HG03175 (cell line): ENCODE measurements at regions not wholly inside any gene's neighbourhood (a gene's known extent, or its start where the extent isn't known, plus 50 kb on each side); places are given as distances from the start of the nearest gene placed in this dataset.

Experiments
- ATAC-seq: cut with Tn5 transposase; IDR thresholded peaks from one replicate; pipeline ENCODE4 v1.9.1; 2021; ENCODE audit warnings: mild to moderate bottlenecking, moderate library complexity; ENCODE audit not compliant: unreplicated experiment

DNA sequence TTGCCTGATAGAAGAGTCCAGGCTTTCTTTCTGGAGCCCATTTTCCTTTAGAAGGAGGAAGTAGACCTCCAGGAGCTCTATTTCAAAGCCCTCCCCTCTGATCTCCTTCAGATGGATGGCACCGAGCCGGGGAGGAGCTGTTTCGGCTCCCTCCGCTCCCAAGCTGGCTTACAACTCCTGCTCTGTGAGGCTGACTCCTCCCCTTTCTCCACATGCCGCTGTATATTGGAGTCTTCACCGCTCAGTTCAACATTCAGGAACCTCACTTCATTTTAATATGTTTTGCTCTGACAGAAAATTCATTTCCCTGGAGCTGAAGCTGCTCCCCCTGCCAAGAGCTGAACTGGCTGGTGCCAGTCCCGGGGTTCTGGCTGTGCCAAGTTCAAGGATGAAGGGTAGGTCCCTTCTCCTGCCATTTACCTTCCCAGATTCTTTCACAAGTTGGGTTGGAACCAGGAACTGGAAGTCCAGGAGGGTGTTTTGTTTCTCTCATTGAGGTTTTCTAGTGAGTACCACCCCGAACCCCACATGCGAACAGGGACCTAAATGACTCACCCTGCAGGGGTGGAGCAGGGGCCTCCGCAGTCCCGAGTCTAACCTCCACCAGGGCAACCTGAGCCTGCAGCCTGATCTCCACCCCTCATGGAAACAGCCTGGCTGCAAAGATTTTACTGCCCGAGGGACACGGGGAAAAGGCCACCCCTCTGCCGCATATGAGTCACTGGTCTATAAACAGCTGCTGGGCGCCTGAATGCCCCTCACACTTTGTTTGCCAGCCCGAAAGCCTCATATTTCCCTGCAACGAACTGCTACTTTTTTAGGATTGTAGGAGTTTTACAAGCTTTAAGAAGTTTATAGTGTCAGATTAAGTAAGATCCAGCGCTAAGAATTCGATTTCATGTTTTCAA, 68.6 kb upstream of the FOXA2 start:
- no peak for ATAC-seq

DNA sequence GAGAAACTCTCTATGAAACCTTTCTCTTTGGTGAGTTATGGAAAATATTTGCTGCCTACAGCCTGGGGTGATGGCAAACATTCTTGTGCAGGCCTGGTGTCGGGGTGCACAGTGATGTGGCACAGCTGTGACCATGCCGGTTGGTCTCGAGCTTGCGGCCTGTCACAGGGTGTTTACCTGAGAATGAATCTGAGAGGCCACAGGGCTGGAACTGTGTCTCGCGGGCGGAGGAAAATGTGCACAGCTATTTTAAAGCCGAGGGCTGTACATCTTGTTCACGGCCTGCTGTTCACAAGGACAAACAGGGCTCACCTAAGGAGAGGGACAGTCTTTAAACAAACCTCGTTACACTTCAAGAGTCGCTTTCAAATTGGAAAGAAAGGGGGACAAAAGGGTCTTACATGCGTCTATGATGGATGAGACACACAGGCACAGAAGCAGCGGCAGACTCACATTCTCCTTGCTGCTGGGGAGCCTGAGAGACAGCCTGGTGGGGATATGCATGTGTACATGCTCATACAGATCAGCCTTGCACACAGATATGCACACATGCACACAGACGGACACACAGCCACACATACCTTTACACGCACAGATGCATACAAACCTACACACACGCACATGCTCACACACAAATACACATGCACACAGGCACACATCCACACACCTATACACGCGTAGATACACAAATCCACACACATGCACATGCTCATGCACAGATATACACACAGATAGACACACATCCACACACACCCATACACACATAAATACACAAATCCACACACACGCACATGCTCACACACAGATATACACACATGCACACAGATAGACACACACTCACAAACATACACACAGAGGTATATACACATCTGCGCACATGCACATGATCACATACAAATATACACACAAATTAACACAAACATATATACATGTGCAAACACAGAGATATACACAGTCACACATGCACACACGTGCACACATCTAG, 69.6 kb upstream of the FOXA2 start:
- no peak for ATAC-seq

DNA sequence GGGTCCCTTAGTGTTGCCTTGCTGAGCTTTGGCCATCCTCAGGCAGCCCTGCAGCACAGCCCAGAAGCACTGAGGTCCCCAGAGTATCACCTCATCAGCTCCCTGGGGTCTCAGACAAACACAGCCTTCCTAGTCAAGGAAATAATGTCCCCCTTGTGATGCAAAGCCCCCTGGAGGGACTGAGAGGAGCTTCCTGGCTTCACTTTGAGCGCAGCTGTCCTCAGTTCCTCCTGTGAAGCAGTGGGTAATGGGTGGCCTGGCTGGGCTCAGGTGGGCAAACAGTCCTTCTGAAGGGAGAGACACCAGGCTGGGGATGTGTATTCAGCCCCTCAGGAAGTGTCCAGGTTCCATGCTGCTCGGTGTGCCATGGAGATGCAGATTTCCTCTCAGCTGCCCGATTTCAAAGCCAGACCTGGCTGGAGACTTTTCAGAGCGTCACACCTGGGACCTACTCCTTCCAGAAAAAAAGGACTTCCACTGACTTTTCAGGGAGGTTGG, 79.2 kb upstream of the FOXA2 start:
- ATAC-seq: no peak

DNA sequence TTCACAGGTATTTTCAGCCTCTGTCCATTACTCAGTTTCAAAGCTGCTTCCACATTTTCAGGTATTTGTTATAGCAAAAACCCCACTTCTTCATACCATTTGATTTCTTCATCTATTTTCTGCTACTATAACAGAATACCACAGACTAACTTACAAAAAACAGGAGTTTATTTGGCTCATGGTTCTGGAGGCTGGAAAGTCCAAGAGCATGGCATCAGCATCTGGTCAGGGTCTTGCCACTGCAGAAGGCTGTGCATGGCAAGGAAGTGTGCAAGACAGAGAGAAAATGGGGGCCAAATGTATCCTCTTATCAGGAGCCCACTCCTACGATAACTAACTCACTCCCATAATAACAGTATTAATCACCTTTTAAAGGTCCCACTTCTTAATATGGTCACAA, 82.8 kb upstream of the FOXA2 start:
- ATAC-seq: no peak

DNA sequence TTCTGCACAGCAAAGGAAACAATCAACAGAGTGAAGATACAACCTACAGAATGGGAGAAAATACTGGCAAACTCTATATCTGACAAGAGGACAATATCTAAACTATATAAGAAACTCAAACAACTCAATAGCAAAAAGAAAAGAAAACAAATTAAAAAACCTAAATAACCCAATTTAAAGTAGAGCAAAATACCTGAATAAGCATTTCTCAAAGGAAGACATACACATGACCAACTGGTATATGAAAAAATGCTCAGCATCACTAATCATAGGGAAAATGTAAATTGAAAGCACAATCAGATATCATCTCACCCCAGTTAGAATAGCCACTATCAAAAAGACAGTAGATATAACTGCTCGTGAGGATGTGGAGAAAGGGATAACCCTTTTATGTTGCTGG, 87.8 kb upstream of the FOXA2 start:
- ATAC-seq: no peak

DNA sequence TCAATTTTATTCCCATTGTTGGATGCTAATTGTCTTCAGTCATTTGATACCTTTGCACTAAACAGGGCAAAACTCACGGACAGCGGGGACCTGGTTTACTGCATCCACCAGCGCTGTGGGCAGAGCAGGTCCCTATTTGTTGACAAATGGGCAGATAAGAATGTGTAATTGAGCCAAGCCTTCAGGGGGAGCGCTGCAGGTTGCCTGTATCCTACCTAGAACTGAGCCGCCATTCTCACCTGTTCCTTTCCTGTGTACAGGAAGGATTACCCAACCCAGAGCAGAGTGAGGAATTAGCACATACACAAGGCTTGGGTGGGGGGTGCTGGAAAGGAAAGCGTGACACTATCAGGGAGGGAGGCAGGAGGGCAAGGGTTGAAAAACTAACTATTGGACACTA, 89.1 kb upstream of the FOXA2 start:
- no peak for ATAC-seq

DNA sequence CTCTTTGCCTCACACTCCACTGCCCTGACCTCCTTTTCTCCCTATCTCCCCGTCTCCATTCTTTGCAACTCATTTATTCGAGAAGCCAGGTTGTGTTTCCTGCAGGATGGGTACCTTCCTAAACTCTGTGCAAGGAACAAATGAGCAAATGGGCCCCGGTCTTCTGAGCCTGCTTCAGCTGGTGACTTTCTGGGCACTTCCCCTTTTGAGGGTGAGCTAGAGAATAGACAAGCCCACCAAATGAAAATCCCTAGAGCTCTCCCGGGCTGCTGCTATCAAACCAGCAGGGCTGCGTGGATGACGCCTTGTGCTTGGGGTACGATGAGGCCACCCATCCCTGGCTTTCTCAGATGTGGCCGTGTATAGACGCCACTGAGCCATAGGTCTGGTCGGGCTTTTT, 91.0 kb upstream of the FOXA2 start:
- ATAC-seq: no peak

DNA sequence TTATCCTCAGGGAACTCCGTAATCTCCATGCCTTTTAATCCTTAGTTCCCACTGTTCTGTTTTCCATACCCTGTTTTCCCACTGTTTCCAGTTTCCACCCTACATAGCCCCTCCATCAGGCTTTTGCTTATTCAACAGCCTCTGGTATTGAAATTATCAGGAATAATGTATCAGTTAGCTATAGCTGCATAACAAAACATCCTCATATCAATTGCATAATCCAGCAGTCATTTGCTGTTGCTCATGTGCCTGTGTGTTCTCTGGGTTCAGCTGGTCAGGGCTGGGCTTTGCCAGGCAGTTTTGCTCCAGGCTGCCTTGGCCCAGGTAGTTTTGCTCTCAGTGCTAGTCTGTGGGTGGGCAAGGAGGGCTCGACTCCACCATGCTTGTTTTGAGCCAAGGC, 94.3 kb upstream of the FOXA2 start:
- ATAC-seq: no peak

DNA sequence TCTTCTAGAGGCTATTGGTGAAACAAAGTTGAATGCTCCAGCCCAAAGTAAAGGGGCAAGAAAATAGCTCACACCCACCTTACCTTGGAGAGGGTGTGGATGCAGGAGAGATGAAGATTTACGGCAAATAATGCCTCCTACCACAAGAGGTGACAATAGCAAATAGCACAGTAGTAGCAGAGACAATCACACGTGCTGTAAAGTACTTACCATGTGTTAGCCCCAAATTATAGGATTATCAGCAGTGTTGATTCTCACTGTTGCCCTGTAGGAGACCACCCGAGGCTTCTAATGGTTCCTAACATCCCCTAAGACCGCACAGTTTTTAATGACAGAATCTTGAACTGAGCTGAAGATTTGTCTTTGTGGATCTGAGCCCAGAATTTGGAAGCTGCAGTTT, 94.8 kb upstream of the FOXA2 start:
- no peak for ATAC-seq

DNA sequence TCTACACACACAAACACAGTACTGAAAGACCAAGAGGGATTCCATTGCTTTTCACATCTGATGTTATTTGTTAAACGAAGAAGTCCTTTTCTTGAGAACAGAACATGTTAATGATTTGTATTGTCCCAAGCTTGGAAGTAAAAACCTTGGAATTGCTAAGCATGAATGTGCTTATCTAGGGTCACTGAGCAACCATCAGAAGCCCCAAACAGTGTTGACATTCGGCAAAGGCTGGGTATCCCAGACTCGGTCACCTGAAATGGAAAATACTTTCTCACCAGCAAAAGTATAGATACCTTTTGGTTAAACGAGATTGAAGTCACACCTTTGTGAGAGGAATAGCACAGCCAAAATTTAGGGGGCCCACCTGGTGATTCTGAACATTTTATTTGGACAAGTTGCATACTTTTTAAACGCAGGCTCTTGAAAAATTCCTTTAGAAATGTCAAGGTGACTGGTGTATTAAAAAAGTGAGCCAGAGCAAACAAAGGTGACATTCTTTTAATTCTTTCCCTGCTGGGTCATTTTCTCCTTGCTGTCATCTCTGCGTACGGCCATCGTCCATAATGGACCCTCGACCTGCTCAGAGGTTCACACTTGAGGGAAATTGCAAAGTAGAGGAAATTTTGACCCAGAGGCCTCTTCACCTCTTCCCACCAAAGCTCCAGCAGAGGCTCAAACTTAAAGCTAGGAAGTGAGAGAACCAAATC, 95.8 kb upstream of the FOXA2 start:
- no peak for ATAC-seq

DNA sequence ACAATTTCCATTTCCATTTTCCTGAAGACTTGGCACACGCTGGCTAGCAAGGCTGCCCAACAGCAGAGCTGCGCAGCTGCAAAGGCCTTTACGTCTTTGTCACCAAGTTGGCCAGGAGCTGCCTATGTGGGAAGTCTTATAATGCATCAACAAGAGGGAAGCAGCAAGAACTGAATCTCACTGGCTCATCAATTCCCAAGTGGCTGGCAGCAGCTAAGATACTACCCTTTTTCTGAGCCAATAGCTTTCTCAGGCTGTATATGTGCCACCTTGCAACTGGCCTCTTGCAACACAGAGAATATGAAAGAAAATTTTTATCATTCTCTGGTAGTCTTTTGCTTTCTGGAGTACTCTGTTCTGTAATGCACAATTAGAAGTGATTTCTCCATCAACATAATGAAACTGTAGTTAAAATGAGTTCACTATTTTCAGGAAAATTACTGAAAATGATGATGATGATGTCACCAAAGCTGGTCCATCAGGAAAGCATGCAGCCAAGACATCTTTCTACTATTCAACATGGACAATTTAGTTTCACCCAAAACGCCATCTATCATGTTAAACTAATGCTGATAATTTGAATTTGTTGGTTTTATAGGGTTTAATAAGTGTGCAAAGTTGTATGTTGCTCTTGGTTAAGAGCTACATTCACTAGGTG, 97.3 kb upstream of the FOXA2 start:
- ATAC-seq: no peak

DNA sequence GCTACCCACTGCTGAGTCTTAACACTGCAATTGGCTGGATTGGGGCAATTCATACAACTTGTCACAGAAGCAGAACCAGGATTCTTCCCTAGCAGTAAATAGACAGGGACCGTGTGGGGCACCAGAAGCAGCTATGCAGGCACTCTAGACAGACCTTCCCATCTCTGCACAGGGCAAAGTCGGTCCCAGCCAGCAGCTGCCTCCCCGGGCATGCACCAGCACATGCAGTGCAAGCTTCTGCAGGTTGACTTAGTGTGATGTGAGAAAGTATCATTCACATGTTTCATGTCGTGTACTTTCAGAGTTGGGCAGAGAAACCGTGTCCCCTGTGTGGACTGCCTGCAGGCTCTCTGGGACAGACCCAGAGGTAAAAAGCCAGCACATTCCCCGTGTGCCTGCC, 98.0 kb upstream of the FOXA2 start:
- ATAC-seq: no peak

DNA sequence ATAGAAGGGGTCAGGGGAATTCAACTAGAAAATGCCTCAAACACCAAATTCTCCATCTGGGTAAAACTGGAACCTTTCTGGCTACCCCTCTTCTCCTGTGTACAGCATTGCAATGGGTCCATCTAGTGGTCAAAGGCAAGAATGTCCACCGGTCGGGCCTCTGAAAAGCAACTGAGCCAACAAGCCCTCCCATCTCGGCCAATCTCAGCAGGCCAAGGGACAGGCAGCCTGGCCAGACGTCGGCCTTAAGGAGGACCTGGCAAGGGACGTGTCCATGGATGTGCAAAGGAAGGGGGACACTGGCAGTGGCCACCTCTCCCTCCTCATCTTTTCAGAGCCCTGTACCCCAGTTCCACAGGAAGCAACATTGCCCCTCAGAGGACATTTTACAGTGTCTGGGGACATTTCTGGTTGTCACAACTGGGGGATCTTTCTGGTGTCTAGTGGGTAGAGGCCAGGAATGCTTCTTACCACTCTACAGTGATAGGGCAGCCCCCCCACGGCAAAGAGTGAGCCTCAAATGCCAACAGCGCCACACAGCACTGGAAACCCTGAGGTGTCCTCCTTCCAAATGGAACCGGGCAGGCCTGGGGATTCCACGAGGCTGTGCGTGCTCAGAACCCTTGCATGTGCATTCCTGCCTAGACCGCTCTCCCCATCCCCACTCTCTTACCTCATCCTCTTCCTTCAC, 99.8 kb upstream of the FOXA2 start:
- ATAC-seq: peak; percentile 82

DNA sequence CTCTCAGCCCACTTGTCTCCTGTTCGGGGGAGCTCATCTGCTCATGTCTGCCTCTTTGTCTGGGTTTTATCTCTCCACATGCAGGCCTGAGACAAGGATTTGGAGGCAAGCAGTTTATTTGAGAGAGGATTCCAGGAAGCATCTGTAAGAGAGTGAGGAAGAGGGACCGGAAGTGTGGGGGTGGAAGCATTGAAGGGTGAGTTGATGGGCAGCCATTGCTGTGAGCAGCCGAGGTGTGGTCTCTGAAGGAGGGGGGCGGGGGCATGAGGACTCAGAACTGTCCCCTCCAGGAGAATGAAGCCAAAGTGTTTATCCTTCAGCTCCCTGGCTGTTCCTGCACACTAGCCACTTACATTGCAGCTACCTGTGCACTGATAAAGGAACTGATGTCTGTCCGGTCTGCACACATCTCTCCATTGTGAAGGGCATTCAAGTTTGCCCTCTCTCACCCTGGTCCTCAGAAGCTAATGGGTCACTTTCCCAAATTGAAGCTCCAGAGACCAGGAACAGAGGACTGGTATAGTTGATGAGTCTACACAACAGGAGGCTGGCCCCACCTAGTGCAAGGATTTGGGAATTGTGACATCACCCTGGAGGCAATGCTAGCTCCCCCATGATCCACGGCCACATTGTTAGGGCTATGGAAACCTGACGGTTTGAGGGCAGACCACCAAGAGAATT, 100.5 kb upstream of the FOXA2 start:
- ATAC-seq: no peak

DNA sequence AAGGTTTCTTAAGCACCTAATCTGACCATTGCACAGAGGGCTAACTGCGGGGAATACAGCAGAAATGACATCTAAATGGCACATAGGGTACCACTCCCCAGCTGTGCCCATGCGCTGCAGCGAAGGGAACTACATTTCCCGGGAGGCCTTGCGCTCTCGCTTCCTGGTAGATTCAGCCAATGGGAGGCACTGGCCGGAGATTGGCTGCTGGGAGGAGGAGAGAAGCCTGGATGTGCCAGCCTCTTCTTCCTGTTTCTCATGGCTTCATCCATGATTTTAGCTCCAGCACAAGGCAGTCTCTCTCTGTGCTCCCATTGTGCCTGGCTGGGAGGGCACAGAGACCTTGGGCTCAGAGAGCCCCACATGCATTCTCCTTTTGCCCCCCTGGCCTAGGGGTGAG, 101.7 kb upstream of the FOXA2 start:
- ATAC-seq: no peak

DNA sequence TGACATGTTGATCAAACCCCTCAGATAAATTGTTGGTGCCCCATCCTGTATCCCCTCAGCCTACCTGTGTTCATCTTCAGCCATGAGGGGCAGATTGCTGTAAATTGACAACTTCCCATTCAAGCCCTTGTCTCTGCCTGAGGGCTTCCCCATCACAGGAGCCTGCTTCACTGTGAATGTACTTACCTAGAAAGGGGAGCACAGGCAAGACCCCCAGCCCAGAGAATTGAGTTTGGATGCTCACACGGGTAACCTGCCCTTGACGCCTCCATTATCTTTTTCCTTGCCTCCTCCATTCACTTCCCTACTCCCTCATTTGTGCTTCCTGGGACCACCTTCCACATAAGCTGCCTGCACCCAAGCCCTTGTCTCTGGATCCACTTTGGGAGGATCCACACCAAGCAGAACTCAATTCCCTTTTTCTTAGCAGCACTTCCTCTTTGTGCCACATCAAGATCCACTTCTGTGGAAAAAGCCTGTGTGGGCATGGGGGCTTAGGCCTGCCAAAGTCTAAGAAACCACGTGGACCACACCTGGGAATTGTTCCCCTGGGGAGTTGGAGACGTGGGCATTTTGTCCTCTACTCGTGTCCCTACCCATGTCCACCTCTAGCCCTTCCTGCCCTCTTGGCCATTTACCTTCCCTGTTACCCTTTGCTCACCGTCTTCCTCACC, 103.4 kb upstream of the FOXA2 start:
- ATAC-seq: no peak

DNA sequence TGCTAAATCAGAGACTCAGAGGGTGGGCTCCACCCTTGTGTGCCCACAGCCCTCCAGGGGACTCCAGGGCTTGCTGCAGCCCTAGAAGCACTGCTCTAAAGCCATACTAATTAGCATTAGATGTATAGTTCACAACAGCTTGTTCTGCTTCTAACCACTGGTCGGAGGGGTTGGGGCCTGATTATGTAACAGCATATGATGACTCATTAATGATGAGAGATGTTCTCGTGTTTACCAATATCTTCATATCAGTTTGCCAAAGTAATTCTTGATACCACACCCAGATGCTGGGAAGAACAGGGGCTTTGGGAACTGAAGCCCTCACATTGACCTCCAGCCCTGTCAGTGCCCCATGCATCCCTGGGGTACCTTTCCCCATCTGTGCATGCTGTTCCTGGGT, 104.1 kb upstream of the FOXA2 start:
- ATAC-seq: no peak

DNA sequence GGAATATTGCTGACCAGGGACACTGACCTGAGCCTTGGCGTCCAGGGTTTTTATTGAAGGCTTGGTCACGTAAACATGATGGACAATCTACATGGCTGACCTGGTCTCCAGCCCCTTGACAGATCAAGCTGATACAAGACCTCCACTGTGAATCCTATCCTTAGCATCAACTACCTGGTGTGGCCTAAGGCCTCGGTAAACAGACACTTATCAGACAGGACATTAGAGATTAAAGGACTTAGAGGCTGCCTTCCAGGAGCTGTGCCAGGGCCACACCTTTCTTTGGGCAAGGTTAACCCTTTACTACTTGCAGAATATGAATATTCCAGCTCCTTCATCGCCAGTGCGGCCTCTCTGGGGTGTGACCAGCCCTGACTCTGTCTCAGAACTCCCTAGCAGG, 104.9 kb upstream of the FOXA2 start:
- ATAC-seq: no peak

DNA sequence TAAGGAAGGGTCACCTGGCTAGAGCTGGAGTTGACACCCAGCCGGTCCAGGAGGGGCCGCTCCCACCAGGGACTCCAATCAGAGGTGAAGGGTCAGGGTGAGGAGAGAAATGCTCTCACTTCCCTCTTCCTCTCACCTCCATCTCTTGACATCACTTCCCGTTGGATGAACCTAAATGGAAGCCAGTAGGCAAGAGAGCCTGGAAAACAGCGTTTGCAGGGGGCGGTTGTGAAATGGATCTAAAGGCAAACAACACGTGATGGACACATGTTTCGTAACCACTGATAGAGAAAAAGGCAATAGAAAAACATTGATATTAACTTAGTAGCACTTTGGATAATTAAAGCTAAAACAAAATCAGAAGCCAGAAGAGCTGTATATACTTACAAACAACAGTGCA, 105.6 kb upstream of the FOXA2 start:
- no peak for ATAC-seq
